GM10266 (cell line): ENCODE measurements at regions not wholly inside any gene's neighbourhood (a gene's known extent, or its start where the extent isn't known, plus 50 kb on each side); places are given as distances from the start of the nearest gene placed in this dataset.

Source experiments
- DNase-seq: peaks from one replicate; pipeline ENCODE4 v3.0.0; 2012; ENCODE audit errors: extremely low spot score
- CTCF ChIP-seq: IDR thresholded peaks from 2 replicates; pipeline ENCODE4 v1.5.1; 2012; ENCODE audit warnings: mild to moderate bottlenecking, low read depth; ENCODE audit not compliant: control insufficient read depth, insufficient read depth; ENCODE audit errors: missing control alignments

- DNase-seq = no peak
- no peak for TF ChIP-seq CTCF
Observed at GRCh38 chr15:47400603-47401002, 316.7 kb upstream of the SEMA6D start.

GRCh38 chr15:47401427-47401826, 315.9 kb upstream of the SEMA6D start:
- DNase-seq = no peak
- TF ChIP-seq CTCF = no peak

- no peak for DNase-seq
- TF ChIP-seq CTCF = no peak
Observed at GRCh38 chr15:47402829-47403228, 314.5 kb upstream of the SEMA6D start.

GRCh38 chr15:47404877-47405276, 312.4 kb upstream of the SEMA6D start:
- no peak for DNase-seq
- TF ChIP-seq CTCF = no peak

- no peak for TF ChIP-seq CTCF
- no peak for DNase-seq
Observed at GRCh38 chr15:47405365-47406162, 311.7 kb upstream of the SEMA6D start.

GRCh38 chr15:47407692-47408091, 309.6 kb upstream of the SEMA6D start:
- no peak for TF ChIP-seq CTCF
- DNase-seq = no peak

- DNase-seq = no peak
- no peak for TF ChIP-seq CTCF
Observed at GRCh38 chr15:47409038-47409437, 308.3 kb upstream of the SEMA6D start.
